ENCODE measurements at regions not wholly inside any gene's neighbourhood (a gene's known extent, or its start where the extent isn't known, plus 50 kb on each side); places are given as distances from the start of the nearest gene placed in this dataset.

- Histone ChIP-seq H3K4me3 (no peak overlapping the region), H3K4me2 (ENCODE audit: control insufficient read depth, insufficient read depth) (no peak overlapping the region), H3K4me1 (ENCODE audit: control insufficient read depth, insufficient read depth, low read length) (no peaks in the 10 kb centered on the region), H3K9me3 (replicated peaks; ENCODE audit: control insufficient read depth, insufficient read depth, low read length) (no peaks in the 10 kb centered on the region), H3K27ac (ENCODE audit: control insufficient read depth, insufficient read depth) (no peak overlapping the region), H3K36me3 (ENCODE audit: control insufficient read depth in 2 of 2, insufficient read depth in 2 of 2, low read length in 1 of 2) (no peaks in the 10 kb centered on the region), H4K20me1 (ENCODE audit: control insufficient read depth, insufficient read depth) (no peaks in the 10 kb centered on the region), H2AFZ (ENCODE audit: control insufficient read depth, low read depth, low read length) (no peak overlapping the region), H3K27me3 (replicated peaks in 1 of 2; ENCODE audit: control insufficient read depth in 2 of 2, insufficient read depth in 2 of 2, low read length in 1 of 2) (no peaks in the 10 kb centered on the region), H3K9ac (ENCODE audit: control insufficient read depth, insufficient read depth, low read length) (no peak overlapping the region), H3K79me2 (ENCODE audit: control insufficient read depth, insufficient read depth, low read length) (no peaks in the 10 kb centered on the region)
- DNase-seq (ENCODE audit: low read depth, low spot score) (no peak), ATAC-seq (no peak), FAIRE-seq (no peak)
- CTCF ChIA-PET = no interaction called here
- POLR2A ChIA-PET = no interaction called here
- intact Hi-C loops (cut with micrococcal nuclease; ENCODE audit: unreplicated experiment) = no loop called here
- in situ Hi-C loops (cut with MboI) = no loop called here
- no peak for TF ChIP-seq EZH2 (IDR thresholded peaks at IDR 0.05; ENCODE audit: borderline replicate concordance, control insufficient read depth, low read depth, low read length)
- no peak for TF ChIP-seq RFX5 (IDR thresholded peaks at IDR 0.05; ENCODE audit: low read depth, low read length)
- no peak for TF ChIP-seq SMC3 (IDR thresholded peaks at IDR 0.05; ENCODE audit: borderline replicate concordance, low read length)
- TF ChIP-seq KAT2A (conservative IDR thresholded peaks at IDR 0.05; ENCODE audit: control insufficient read depth, low read depth, low read length) = no peak
- TF ChIP-seq MYC (IDR thresholded peaks at IDR 0.05; ENCODE audit: insufficient read depth, insufficient read length, insufficient replicate concordance, low read length, severe bottlenecking) = no peak
- no peak for TF ChIP-seq NR2C2 (IDR thresholded peaks at IDR 0.05; ENCODE audit: borderline replicate concordance, control insufficient read depth, insufficient read length, low read depth)
- TF ChIP-seq ZNF207 (IDR thresholded peaks at IDR 0.05; ENCODE audit: borderline replicate concordance) = no peak
- RAD21 ChIA-PET (ENCODE audit: unreplicated experiment) = no interaction called here
- BruUV-seq (replicated peaks) = no TSS peak
- SMC1A ChIA-PET (ENCODE audit: uncharacterized antibody, unreplicated experiment) = interaction anchor here (1.4 kb wide), 1 partner anchor 13 kb away, joined by 3 read pairs; no protein-coding TSS in a partner anchor
- 25% methylated on average over 21 of the region's 21 CpGs for WGBS (ENCODE audit: insufficient coverage, insufficient replicate concordance, low lambda C conversion rate, missing lambda C conversion rate)
These were observed 677.2 kb upstream of the INTU start for GRCh38 chr4:126955292-126956183.
